ENCODE measurements at regions not wholly inside any gene's neighbourhood (a gene's known extent, or its start where the extent isn't known, plus 50 kb on each side); places are given as distances from the start of the nearest gene placed in this dataset.

- TF ChIP-seq CTCF (IDR thresholded peaks at IDR 0.05; ENCODE audit: insufficient read depth, low read length, poor library complexity, severe bottlenecking) (no peak), EZH2phosphoT487 (conservative IDR thresholded peaks at IDR 0.05; ENCODE audit: low read length) (no peak)
Measured at GRCh38 chr3:137869022-137869421, 104.9 kb downstream of the SOX14 start.

Data from SU-DHL-6 (cell line).